ENCODE measurements at regions not wholly inside any gene's neighbourhood (a gene's known extent, or its start where the extent isn't known, plus 50 kb on each side); places are given as distances from the start of the nearest gene placed in this dataset.
"Not testable (repeated sequence)": the region's sequence is repeated elsewhere in the genome, so short reads cannot be mapped to it uniquely, and the experiment has no call there.

GRCh38 chr11:37142591-37142990, 544.6 kb upstream of the RAG2 start:
- DNase-seq = no peak
- Histone ChIP-seq H3K36me3 (replicated peaks in 1 of 2; ENCODE audit: control insufficient read depth in 1 of 2, insufficient read depth in 2 of 2, low read length in 2 of 2) (no peaks in the 10 kb centered on the region), H3K27me3 (ENCODE audit: control insufficient read depth in 2 of 2, insufficient read depth in 2 of 2, low read length in 2 of 2) (no peaks in the 10 kb centered on the region), H4K20me1 (ENCODE audit: insufficient read depth, low read length) (no peaks in the 10 kb centered on the region), H2AFZ (ENCODE audit: insufficient read depth, low read depth, low read length, poor library complexity, severe bottlenecking) (no peak overlapping the region), H3K79me2 (ENCODE audit: insufficient read depth, low read length) (no peaks in the 10 kb centered on the region), H3K4me1 (ENCODE audit: control insufficient read depth in 1 of 2, insufficient read depth in 2 of 2, low read length in 2 of 2) (no peaks in the 10 kb centered on the region), H3K9ac (ENCODE audit: insufficient read depth, low read length, poor library complexity, severe bottlenecking) (no peak overlapping the region), H3K27ac (ENCODE audit: low read depth in 1 of 2, low read length in 2 of 2) (no peak overlapping the region), H3K4me2 (replicated peaks; ENCODE audit: extremely low read depth, low read length, poor library complexity, severe bottlenecking) (no peak overlapping the region), H3K9me3 (replicated peaks in 1 of 2; ENCODE audit: control insufficient read depth in 1 of 2, insufficient read depth in 1 of 2, low read length in 2 of 2) (peaks cover 0 to 4% of the 10 kb centered on the region in 2 donors), H3K4me3 (replicated peaks in 1 of 3; ENCODE audit: low read depth in 2 of 3, low read length in 3 of 3) (no peak overlapping the region)
- intact Hi-C loops (cut with micrococcal nuclease) = no loop called here
- H3K27me3 Mint-ChIP-seq (ENCODE audit: low read depth in 3 of 3) = peaks cover 0 to 2% (median 0%) of the 10 kb centered on the region in 3 donors
- H3K4me3 Mint-ChIP-seq = no peak overlapping the region
- H3K4me1 Mint-ChIP-seq = no peaks in the 10 kb centered on the region
- peaks cover 0 to 18% (median 2%) of the 10 kb centered on the region in 7 donors for H3K9me3 Mint-ChIP-seq
- no peak overlapping the region for H3K27ac Mint-ChIP-seq
- H3K36me3 Mint-ChIP-seq = no peaks in the 10 kb centered on the region
- TF ChIP-seq, protein P1, sequence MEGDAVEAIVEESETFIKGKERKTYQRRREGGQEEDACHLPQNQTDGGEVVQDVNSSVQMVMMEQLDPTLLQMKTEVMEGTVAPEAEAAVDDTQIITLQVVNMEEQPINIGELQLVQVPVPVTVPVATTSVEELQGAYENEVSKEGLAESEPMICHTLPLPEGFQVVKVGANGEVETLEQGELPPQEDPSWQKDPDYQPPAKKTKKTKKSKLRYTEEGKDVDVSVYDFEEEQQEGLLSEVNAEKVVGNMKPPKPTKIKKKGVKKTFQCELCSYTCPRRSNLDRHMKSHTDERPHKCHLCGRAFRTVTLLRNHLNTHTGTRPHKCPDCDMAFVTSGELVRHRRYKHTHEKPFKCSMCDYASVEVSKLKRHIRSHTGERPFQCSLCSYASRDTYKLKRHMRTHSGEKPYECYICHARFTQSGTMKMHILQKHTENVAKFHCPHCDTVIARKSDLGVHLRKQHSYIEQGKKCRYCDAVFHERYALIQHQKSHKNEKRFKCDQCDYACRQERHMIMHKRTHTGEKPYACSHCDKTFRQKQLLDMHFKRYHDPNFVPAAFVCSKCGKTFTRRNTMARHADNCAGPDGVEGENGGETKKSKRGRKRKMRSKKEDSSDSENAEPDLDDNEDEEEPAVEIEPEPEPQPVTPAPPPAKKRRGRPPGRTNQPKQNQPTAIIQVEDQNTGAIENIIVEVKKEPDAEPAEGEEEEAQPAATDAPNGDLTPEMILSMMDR (IDR thresholded peaks at IDR 0.05) = no peak

DNA sequence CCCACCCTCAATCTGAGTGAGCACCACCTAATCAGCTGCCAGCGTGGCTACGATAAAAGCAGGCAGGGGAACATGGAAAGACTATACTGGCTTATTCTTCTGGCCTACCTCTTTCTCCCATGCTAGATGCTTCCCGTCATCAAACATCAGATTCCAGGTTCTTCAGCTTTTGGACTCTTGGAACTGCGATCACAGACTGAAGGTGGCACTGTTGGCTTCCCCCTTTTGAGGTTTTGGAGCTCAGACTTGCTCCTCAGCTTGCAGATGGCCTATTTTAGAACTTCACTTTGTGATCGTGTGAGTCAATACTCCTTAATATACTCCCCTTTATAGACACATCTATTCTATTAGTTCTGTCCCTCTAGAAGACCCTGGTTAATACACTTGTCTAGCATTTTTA, 543.7 kb upstream of the RAG2 start:
- no peak overlapping the region for H3K27ac ChIP-seq (ENCODE audit: low read depth in 1 of 2, low read length in 2 of 2)
- no peak overlapping the region for H3K4me3 Mint-ChIP-seq
- peaks cover 0 to 2% (median 0%) of the 10 kb centered on the region in 3 donors for H3K27me3 Mint-ChIP-seq (ENCODE audit: low read depth in 3 of 3)
- 84% methylated on average over 5 of the region's 5 CpGs for WGBS (ENCODE audit: insufficient coverage)
- H3K36me3 Mint-ChIP-seq = no peaks in the 10 kb centered on the region
- no peak overlapping the region for H2AFZ ChIP-seq (ENCODE audit: insufficient read depth, low read depth, low read length, poor library complexity, severe bottlenecking)
- H3K9me3 Mint-ChIP-seq = peaks cover 0 to 13% (median 2%) of the 10 kb centered on the region in 7 donors
- no peaks in the 10 kb centered on the region for H3K79me2 ChIP-seq (ENCODE audit: insufficient read depth, low read length)
- DNase-seq = no peak
- TF ChIP-seq, protein P1 (IDR thresholded peaks at IDR 0.05) = no peak
- no peaks in the 10 kb centered on the region for H3K4me1 Mint-ChIP-seq
- H4K20me1 ChIP-seq (ENCODE audit: insufficient read depth, low read length) = no peaks in the 10 kb centered on the region
- H3K9me3 ChIP-seq (replicated peaks in 1 of 2; ENCODE audit: control insufficient read depth in 1 of 2, insufficient read depth in 1 of 2, low read length in 2 of 2) = peaks cover 0 to 4% of the 10 kb centered on the region in 2 donors
- H3K9ac ChIP-seq (ENCODE audit: insufficient read depth, low read length, poor library complexity, severe bottlenecking) = no peak overlapping the region
- intact Hi-C loops (cut with micrococcal nuclease) = no loop called here
- no peak overlapping the region for H3K4me2 ChIP-seq (replicated peaks; ENCODE audit: extremely low read depth, low read length, poor library complexity, severe bottlenecking)
- no peak overlapping the region for H3K4me3 ChIP-seq (replicated peaks in 1 of 3; ENCODE audit: low read depth in 2 of 3, low read length in 3 of 3)
- H3K27ac Mint-ChIP-seq = no peak overlapping the region
- H3K4me1 ChIP-seq (ENCODE audit: control insufficient read depth in 1 of 2, insufficient read depth in 2 of 2, low read length in 2 of 2) = no peaks in the 10 kb centered on the region
- H3K27me3 ChIP-seq (ENCODE audit: control insufficient read depth in 2 of 2, insufficient read depth in 2 of 2, low read length in 2 of 2) = no peaks in the 10 kb centered on the region
- no peaks in the 10 kb centered on the region for H3K36me3 ChIP-seq (replicated peaks in 1 of 2; ENCODE audit: control insufficient read depth in 1 of 2, insufficient read depth in 2 of 2, low read length in 2 of 2)

DNA sequence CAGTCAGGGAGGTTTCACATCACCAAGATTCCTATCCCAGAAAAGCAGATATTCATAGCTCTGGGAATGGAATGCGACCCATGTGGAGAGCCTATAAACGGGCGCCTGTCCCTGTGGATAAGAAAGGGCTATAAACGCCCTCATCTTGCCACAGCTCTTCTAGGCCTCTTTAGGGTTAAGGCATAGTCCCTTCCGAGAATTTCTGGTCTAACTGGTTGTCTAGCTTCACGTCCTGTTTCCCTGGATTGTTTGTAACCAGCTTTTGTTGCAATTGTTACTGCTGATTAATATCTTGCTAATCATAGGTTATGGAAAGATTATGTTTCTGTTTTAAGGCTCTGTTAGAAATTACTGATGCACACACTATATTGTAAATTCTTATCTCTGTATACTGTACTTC, 537.6 kb upstream of the RAG2 start:
- H3K4me1 ChIP-seq (ENCODE audit: control insufficient read depth in 1 of 2, insufficient read depth in 2 of 2, low read length in 2 of 2); H3K4me1 Mint-ChIP-seq; H3K4me3 ChIP-seq (replicated peaks in 1 of 3; ENCODE audit: low read depth in 2 of 3, low read length in 3 of 3); H3K79me2 ChIP-seq (ENCODE audit: insufficient read depth, low read length); H3K27me3 ChIP-seq (ENCODE audit: control insufficient read depth in 2 of 2, insufficient read depth in 2 of 2, low read length in 2 of 2); H3K27ac ChIP-seq (ENCODE audit: low read depth in 1 of 2, low read length in 2 of 2); H3K4me3 Mint-ChIP-seq; H3K27ac Mint-ChIP-seq; H3K36me3 Mint-ChIP-seq; DNase-seq; intact Hi-C loops (cut with micrococcal nuclease); H4K20me1 ChIP-seq (ENCODE audit: insufficient read depth, low read length); H3K36me3 ChIP-seq (replicated peaks in 1 of 2; ENCODE audit: control insufficient read depth in 1 of 2, insufficient read depth in 2 of 2, low read length in 2 of 2); H3K9ac ChIP-seq (ENCODE audit: insufficient read depth, low read length, poor library complexity, severe bottlenecking); H2AFZ ChIP-seq (ENCODE audit: insufficient read depth, low read depth, low read length, poor library complexity, severe bottlenecking); H3K4me2 ChIP-seq (replicated peaks; ENCODE audit: extremely low read depth, low read length, poor library complexity, severe bottlenecking); H3K27me3 Mint-ChIP-seq (ENCODE audit: low read depth in 3 of 3); H3K9me3 ChIP-seq (replicated peaks in 1 of 2; ENCODE audit: control insufficient read depth in 1 of 2, insufficient read depth in 1 of 2, low read length in 2 of 2): not testable (repeated sequence)
- 93% methylated on average over 4 of the region's 6 CpGs for WGBS (ENCODE audit: insufficient coverage)
- peaks cover 0 to 16% (median 7%) of the 10 kb centered on the region in 7 donors for H3K9me3 Mint-ChIP-seq
